ENCODE measurements at regions not wholly inside any gene's neighbourhood (a gene's known extent, or its start where the extent isn't known, plus 50 kb on each side); places are given as distances from the start of the nearest gene placed in this dataset.

DNA sequence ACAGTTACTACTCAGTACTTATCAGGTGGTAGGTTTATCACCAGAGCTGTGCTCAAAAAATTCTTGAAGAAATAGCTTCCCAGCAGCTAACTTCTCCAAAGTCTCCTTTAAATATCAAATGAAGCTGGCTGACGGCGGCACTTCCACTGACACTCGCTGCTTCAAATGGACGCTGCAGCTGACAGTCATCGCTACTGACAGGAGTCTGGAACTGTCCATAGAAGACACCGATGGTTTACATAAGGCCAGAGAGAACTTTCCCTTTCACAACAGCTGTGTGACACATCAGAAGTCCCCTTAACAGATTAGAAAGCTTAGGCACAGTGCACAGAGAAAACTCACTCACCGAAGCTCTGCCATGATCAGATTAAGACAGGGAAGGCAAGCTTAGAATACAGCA is 270.2 kb downstream of the SHOX2 start:
- intact Hi-C loops (cut with DNase I) = no loop called here
- no peaks in the 10 kb centered on the region for H3K4me1 ChIP-seq
- H3K27ac ChIP-seq = no peak overlapping the region
- no peak overlapping the region for H3K4me3 ChIP-seq
- no peaks in the 10 kb centered on the region for H3K9me3 ChIP-seq
- 45 to 66% methylated on average over 7 of the region's 7 CpGs for WGBS, 2 donors
- H3K36me3 ChIP-seq = no peaks in the 10 kb centered on the region
- no peak for DNase-seq
- TF ChIP-seq, protein P1, sequence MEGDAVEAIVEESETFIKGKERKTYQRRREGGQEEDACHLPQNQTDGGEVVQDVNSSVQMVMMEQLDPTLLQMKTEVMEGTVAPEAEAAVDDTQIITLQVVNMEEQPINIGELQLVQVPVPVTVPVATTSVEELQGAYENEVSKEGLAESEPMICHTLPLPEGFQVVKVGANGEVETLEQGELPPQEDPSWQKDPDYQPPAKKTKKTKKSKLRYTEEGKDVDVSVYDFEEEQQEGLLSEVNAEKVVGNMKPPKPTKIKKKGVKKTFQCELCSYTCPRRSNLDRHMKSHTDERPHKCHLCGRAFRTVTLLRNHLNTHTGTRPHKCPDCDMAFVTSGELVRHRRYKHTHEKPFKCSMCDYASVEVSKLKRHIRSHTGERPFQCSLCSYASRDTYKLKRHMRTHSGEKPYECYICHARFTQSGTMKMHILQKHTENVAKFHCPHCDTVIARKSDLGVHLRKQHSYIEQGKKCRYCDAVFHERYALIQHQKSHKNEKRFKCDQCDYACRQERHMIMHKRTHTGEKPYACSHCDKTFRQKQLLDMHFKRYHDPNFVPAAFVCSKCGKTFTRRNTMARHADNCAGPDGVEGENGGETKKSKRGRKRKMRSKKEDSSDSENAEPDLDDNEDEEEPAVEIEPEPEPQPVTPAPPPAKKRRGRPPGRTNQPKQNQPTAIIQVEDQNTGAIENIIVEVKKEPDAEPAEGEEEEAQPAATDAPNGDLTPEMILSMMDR (IDR thresholded peaks at IDR 0.05) = no peak
- no peak for TF ChIP-seq POLR2A (IDR thresholded peaks at IDR 0.05)
- no peaks in the 10 kb centered on the region for H3K27me3 ChIP-seq

DNA sequence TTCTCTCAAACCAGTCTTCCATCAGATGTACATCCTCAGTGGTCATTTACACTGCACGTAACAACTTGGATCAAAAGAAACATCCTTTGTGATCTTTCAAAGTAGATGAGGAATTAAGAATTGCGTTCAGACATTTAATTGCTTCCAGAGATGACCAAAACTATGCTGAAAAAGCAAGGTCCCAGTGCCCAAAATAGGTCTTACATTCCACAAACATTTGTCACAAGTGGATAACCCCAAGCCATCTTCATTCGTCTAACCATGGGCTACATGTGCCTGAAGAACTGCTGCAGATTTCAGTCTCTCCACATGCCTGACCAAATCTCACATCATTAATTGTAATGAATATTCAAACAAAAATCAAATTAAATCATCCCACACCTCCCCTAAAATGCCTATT is 273.6 kb downstream of the SHOX2 start:
- H3K27me3 ChIP-seq = no peaks in the 10 kb centered on the region
- peaks cover 0 to 16% (median 5%) of the 10 kb centered on the region in 3 donors for H3K9me3 ChIP-seq
- H3K4me3 ChIP-seq = no peak overlapping the region
- intact Hi-C loops (cut with DNase I) = no loop called here
- TF ChIP-seq POLR2A (IDR thresholded peaks at IDR 0.05) = no peak
- TF ChIP-seq, protein P1 (IDR thresholded peaks at IDR 0.05) = no peak
- H3K27ac ChIP-seq = no peak overlapping the region
- 59 to 80% methylated on average over 3 of the region's 3 CpGs for WGBS, 2 donors
- H3K36me3 ChIP-seq = no peaks in the 10 kb centered on the region
- no peaks in the 10 kb centered on the region for H3K4me1 ChIP-seq
- no peak for DNase-seq

DNA sequence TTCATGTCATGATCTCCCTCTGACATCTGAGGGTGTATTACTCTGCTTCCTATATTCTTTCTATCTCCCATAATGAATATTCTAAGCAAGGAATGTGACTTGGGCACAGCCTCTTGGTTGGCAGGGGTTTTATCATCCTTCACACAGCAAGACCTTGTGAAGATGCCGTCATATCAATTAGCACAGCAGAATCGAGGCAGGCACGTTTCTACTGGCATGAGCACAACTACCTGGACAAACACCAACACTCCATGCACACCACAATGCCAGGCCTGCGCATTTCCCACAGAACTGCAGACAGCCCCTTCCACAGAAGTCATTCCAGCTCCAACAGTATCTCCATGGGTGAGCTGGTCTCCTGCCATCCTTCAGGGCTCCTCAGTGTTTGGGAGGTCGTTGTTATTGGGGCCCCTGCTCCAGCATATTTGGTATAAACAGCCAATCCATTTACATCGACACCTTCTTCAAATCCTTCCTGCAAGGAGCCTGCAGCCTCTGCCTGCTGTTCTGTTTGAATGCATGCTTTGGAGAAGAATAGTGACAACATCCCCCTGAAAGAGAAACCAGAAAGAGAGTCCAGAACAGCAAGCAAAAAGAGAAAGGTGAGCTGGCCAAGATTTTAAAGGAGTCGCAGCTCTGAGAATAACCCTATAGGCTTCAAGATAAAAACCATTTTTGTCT is 275.5 kb downstream of the SHOX2 start:
- no peak overlapping the region for H3K27ac ChIP-seq
- DNase-seq = no peak
- 48% methylated on average over 7 of the region's 7 CpGs for WGBS, 2 donors
- TF ChIP-seq POLR2A (IDR thresholded peaks at IDR 0.05) = no peak
- TF ChIP-seq, protein P1 (IDR thresholded peaks at IDR 0.05) = no peak
- intact Hi-C loops (cut with DNase I) = no loop called here
- no peaks in the 10 kb centered on the region for H3K27me3 ChIP-seq
- H3K36me3 ChIP-seq = no peaks in the 10 kb centered on the region
- no peak overlapping the region for H3K4me3 ChIP-seq
- no peaks in the 10 kb centered on the region for H3K4me1 ChIP-seq
- H3K9me3 ChIP-seq = peaks cover 0 to 16% (median 5%) of the 10 kb centered on the region in 3 donors

DNA sequence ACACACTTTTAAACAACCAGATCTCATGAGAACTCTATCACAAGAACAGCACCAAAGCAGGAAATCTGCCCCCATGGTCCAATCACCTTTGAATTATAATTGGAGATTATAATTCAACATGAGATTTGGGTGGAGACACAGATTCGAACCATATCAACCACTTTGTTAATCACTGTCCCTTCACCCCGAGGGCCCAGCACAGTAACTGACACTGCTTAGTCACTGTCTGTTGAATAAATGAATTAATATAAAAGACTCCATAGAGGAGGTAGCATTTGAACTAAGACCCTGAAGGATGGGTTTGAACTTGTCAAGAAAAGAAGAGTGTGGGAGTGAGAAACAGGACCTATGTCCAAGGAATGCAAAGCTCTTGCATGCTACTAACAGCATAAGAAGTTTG is 276.4 kb downstream of the SHOX2 start:
- intact Hi-C loops (cut with DNase I) = no loop called here
- Histone ChIP-seq H3K4me3 (no peak overlapping the region), H3K36me3 (no peaks in the 10 kb centered on the region), H3K4me1 (no peaks in the 10 kb centered on the region), H3K27me3 (no peaks in the 10 kb centered on the region), H3K27ac (no peak overlapping the region), H3K9me3 (peaks cover 0 to 16% (median 5%) of the 10 kb centered on the region in 3 donors)
- WGBS, 2 donors = 74 to 75% methylated on average over 2 of the region's 2 CpGs
- no peak for DNase-seq
- no peak for TF ChIP-seq POLR2A (IDR thresholded peaks at IDR 0.05)
- TF ChIP-seq, protein P1 (IDR thresholded peaks at IDR 0.05) = no peak

DNA sequence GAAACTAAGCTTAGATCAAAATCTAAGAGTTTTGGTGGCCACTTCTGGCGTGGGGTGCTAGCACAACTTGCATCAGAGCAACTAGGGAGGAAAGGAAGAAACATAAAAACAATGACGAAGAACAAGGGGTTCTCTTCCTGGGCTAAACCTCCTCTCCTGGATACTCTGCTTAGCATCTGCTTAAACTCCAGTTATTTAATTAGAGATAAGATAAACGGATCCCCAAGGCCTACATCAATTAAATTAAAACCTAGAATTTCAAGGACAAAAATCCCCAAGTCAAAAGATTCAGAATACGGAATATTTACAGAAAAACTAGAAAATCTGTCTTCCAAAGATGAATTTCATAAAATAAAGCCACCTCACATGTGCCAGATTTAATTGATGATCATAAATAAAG is 281.9 kb downstream of the SHOX2 start:
- H3K27me3 ChIP-seq = no peaks in the 10 kb centered on the region
- TF ChIP-seq POLR2A (IDR thresholded peaks at IDR 0.05) = no peak
- TF ChIP-seq, protein P1 (IDR thresholded peaks at IDR 0.05) = no peak
- H3K27ac ChIP-seq = no peak overlapping the region
- no peak overlapping the region for H3K4me3 ChIP-seq
- WGBS, 2 donors = 63 to 64% methylated on average over 4 of the region's 4 CpGs
- no peaks in the 10 kb centered on the region for H3K36me3 ChIP-seq
- no peak for DNase-seq
- intact Hi-C loops (cut with DNase I) = no loop called here
- peaks cover 0 to 13% (median 5%) of the 10 kb centered on the region in 3 donors for H3K9me3 ChIP-seq
- no peaks in the 10 kb centered on the region for H3K4me1 ChIP-seq
